ENCODE measurements at regions not wholly inside any gene's neighbourhood (a gene's known extent, or its start where the extent isn't known, plus 50 kb on each side); places are given as distances from the start of the nearest gene placed in this dataset.

DNA sequence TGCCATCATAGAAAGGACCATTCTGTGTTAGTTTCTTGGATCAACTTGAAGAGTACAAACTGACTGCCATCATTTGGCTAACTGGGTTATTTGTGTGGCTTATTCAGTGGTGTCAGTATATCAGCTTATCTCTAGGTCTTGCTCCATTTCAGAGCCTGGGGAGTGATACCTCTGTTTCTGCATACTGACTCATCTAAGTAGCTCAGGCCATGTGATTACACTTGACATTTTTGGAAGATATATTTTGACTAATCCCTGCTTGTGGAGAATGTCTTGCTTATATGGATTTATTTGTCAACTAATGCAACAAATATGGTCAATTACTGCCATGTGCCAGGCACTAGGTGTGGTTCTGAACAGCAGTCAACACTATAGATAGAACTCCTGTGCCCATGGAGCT is 311.7 kb downstream of the YTHDC2 start:
- no peak for TF ChIP-seq ZFX (IDR thresholded peaks at IDR 0.05; ENCODE audit: borderline replicate concordance)
- TF ChIP-seq, protein P1, sequence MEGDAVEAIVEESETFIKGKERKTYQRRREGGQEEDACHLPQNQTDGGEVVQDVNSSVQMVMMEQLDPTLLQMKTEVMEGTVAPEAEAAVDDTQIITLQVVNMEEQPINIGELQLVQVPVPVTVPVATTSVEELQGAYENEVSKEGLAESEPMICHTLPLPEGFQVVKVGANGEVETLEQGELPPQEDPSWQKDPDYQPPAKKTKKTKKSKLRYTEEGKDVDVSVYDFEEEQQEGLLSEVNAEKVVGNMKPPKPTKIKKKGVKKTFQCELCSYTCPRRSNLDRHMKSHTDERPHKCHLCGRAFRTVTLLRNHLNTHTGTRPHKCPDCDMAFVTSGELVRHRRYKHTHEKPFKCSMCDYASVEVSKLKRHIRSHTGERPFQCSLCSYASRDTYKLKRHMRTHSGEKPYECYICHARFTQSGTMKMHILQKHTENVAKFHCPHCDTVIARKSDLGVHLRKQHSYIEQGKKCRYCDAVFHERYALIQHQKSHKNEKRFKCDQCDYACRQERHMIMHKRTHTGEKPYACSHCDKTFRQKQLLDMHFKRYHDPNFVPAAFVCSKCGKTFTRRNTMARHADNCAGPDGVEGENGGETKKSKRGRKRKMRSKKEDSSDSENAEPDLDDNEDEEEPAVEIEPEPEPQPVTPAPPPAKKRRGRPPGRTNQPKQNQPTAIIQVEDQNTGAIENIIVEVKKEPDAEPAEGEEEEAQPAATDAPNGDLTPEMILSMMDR (IDR thresholded peaks at IDR 0.05) = no peak
- no peak overlapping the region for H3K27ac ChIP-seq

DNA sequence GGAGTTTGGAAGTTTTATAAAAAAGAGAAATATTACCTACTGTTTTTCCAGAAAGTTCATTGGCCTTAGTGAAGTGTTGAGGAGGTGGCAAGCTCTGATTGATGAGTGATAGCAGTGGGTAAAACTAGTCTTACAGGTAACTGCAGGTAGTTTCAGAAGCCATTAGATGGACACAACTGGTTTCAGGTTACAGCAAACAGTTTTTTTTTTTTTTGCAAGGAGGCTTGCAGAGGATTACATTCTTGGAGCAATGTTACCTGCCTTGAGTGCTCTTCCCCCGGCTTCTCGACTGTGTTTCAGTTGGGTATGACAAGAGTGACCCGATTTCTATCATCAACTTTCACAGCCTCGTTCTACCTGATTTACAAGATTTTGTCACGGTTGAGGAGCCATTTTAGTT is 333.4 kb downstream of the YTHDC2 start:
- no peak for TF ChIP-seq ZFX (IDR thresholded peaks at IDR 0.05; ENCODE audit: borderline replicate concordance)
- TF ChIP-seq, protein P1 (IDR thresholded peaks at IDR 0.05) = no peak

DNA sequence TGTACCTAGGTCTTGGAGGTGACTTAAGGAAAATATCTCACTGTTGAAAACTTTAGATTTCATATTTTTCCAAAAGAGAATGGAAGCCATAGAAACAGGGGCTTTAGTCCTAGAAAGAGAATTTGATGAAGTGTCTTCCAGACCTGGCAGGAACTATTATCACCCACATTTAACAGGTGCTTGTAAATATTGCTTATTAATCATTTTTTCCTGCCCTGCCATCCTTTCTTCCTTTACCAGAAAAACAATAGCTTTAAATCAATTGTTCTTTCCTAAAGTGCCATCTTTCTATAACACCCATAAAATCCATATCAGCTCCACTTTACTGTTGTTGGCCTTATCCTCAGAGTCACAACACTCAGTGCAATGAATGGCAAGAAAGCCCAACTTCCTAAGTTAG is 350.9 kb downstream of the YTHDC2 start:
- H3K27ac ChIP-seq = no peak overlapping the region
- TF ChIP-seq, protein P1 (IDR thresholded peaks at IDR 0.05) = no peak
- no peak for TF ChIP-seq ZFX (IDR thresholded peaks at IDR 0.05; ENCODE audit: borderline replicate concordance)

More for the DNA sequence above, 333.4 kb downstream of the YTHDC2 start:
- 0 out of 2 replicates have a peak overlapping the region, but pooled peaks have one; percentile 17 for H3K27ac ChIP-seq

DNA sequence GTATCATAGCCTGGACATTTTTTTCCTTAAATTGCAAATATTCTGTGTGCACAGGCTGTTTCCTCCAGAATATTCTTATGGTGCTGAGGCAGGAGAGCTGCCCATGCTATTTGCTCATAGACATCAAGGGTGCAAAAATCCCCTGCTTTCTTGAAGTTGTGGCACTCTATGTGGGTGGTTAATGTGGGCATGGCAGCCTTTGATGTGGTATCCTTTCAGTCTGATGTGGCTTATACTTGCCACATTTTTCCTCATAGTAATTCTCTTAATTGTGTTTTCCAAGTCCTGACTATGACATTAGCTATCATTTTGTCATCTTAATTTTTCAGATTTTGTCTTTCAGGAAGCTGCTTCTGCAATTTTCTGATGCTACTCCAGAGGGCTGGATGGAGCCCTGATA is 353.3 kb downstream of the YTHDC2 start:
- TF ChIP-seq ZFX (IDR thresholded peaks at IDR 0.05; ENCODE audit: borderline replicate concordance) = no peak
- TF ChIP-seq, protein P1 (IDR thresholded peaks at IDR 0.05) = no peak
- no peak overlapping the region for H3K27ac ChIP-seq

DNA sequence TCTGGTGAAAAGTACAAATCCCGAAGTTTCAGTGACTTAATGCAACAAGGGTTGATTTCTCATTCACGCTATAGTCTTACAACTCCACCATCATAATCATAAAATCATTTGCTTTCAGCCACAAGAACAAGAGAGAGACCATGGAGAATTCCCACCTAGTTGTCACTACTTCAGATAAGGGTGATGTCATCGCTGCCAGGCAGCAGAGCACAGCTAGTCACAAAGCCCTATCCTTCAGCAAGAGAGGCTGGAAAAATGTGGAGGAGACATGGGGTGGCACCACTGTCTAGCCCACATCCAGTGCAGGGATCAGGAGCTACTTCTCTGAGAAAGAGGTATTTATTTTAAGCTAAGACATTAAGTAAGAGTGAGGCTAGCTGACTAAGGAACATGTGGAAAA is 356.1 kb downstream of the YTHDC2 start:
- TF ChIP-seq ZFX (IDR thresholded peaks at IDR 0.05; ENCODE audit: borderline replicate concordance) = no peak
- TF ChIP-seq, protein P1 (IDR thresholded peaks at IDR 0.05) = no peak
- no peak overlapping the region for H3K27ac ChIP-seq

DNA sequence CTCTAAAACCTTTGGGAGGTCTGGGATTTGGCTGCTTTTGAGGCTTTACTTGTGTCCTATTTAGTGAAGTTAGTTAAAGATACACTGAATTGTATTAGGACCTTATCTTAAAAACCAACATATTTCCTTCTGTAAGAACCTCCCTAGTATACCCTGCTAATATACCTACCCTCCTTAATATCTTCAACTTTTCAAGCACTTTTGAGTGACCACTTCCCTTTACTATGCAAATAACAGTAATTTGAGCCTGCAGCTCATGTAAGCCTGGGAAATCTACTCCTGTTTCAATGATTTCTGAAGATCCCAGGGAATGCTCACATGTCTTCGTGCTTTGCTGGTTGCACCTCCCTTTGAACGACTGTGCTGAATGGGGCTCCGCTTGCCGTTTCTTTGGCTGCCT is 358.5 kb downstream of the YTHDC2 start:
- no peak overlapping the region for H3K27ac ChIP-seq

DNA sequence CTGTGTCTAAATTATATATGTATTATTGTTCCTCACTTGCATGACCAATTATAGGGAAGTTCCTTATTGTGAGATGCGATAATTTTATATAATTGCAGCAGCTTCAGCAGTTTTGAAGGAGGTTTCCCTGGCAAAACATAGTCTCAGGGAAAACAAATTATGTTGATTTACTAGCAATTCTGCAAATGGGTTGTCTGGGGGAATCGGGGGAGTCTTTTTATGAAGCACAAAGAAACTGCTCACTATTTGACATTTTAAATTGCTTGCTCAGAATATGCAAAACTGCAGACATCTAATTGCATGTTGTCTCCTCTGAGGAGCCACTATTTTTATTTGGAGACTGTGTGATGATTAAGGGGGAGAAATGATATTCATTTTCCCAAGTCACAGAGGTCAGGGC is 361.6 kb downstream of the YTHDC2 start:
- no peak overlapping the region for H3K27ac ChIP-seq
- TF ChIP-seq ZFX (IDR thresholded peaks at IDR 0.05; ENCODE audit: borderline replicate concordance) = no peak
- TF ChIP-seq, protein P1 (IDR thresholded peaks at IDR 0.05) = no peak

More for the DNA sequence above, 358.5 kb downstream of the YTHDC2 start:
- TF ChIP-seq, protein P1 (IDR thresholded peaks at IDR 0.05) = no peak
- TF ChIP-seq ZFX (IDR thresholded peaks at IDR 0.05; ENCODE audit: borderline replicate concordance) = no peak
